Osteoblast (primary cell): ENCODE measurements at regions not wholly inside any gene's neighbourhood (a gene's known extent, or its start where the extent isn't known, plus 50 kb on each side); places are given as distances from the start of the nearest gene placed in this dataset.
A peak's percentile ranks its signal among the peaks of the same experiment; 100 is the strongest.

Experiments
- DNase-seq: peaks from one replicate; pipeline ENCODE4 v3.0.0; 2011; ENCODE audit warnings: low spot score, mixed read lengths; ENCODE audit not compliant: insufficient read length; ENCODE audit errors: missing footprints
- H2AFZ ChIP-seq: 2 replicates; pipeline ENCODE4 v1.6.0; 2011; ENCODE audit warnings: mild to moderate bottlenecking, low read length
- H3K27ac ChIP-seq: 2 replicates; pipeline ENCODE4 v1.5.1; 2011; ENCODE audit warnings: mild to moderate bottlenecking, low read depth, low read length, moderate library complexity
- H3K27me3 ChIP-seq: 2 replicates; pipeline ENCODE4 v1.6.0; 2012; ENCODE audit warnings: mild to moderate bottlenecking, control low read depth, inconsistent platforms, low read length, moderate library complexity; ENCODE audit not compliant: insufficient read depth
- H3K36me3 ChIP-seq: 2 replicates; pipeline ENCODE4 v1.5.1; 2011; ENCODE audit warnings: mild to moderate bottlenecking, low read length, control low read depth, moderate library complexity; ENCODE audit not compliant: insufficient read depth
- H3K4me1 ChIP-seq: 2 replicates; pipeline ENCODE4 v1.5.1; 2011; ENCODE audit warnings: mild to moderate bottlenecking, low read length, control low read depth, moderate library complexity; ENCODE audit not compliant: insufficient read depth
- H3K4me2 ChIP-seq: 2 replicates; pipeline ENCODE4 v1.6.0; 2011; ENCODE audit warnings: mild to moderate bottlenecking, low read length; ENCODE audit not compliant: insufficient read depth
- H3K4me3 ChIP-seq: fragments of 200-600 bp; sonication (generic); 3 replicates; pipeline ENCODE4 v1.5.1; 2012; ENCODE audit warnings: mild to moderate bottlenecking, low read length, inconsistent platforms; ENCODE audit not compliant: insufficient read depth
- H3K79me2 ChIP-seq: 2 replicates; pipeline ENCODE4 v1.6.0; 2012; ENCODE audit warnings: mild to moderate bottlenecking, low read length, control low read depth, inconsistent platforms; ENCODE audit not compliant: insufficient read depth
- H3K9me3 ChIP-seq: 2 replicates; pipeline ENCODE4 v1.5.1; 2011; ENCODE audit warnings: low read depth, low read length, control low read depth
- H4K20me1 ChIP-seq: 2 replicates; pipeline ENCODE4 v1.6.0; 2012; ENCODE audit warnings: mild to moderate bottlenecking, low read length, control low read depth; ENCODE audit not compliant: insufficient read depth
- TF ChIP-seq, protein P1 (sequence below): IDR thresholded peaks from 2 replicates; pipeline ENCODE4 v1.5.1; 2011; ENCODE audit warnings: mild to moderate bottlenecking, low read depth, low read length, moderate library complexity; ENCODE audit errors: extremely low read depth

- H2AFZ ChIP-seq: no peak overlapping the region
- no peaks in the 10 kb centered on the region for H3K79me2 ChIP-seq
- H3K4me2 ChIP-seq: peak overlapping the region; percentile 21
- H3K4me3 ChIP-seq: no peak overlapping the region
- H3K4me1 ChIP-seq: peaks cover 56% of the 10 kb centered on the region
- H3K27ac ChIP-seq: peak overlapping the region; percentile 69
- no peaks in the 10 kb centered on the region for H3K27me3 ChIP-seq
- TF ChIP-seq, protein P1, sequence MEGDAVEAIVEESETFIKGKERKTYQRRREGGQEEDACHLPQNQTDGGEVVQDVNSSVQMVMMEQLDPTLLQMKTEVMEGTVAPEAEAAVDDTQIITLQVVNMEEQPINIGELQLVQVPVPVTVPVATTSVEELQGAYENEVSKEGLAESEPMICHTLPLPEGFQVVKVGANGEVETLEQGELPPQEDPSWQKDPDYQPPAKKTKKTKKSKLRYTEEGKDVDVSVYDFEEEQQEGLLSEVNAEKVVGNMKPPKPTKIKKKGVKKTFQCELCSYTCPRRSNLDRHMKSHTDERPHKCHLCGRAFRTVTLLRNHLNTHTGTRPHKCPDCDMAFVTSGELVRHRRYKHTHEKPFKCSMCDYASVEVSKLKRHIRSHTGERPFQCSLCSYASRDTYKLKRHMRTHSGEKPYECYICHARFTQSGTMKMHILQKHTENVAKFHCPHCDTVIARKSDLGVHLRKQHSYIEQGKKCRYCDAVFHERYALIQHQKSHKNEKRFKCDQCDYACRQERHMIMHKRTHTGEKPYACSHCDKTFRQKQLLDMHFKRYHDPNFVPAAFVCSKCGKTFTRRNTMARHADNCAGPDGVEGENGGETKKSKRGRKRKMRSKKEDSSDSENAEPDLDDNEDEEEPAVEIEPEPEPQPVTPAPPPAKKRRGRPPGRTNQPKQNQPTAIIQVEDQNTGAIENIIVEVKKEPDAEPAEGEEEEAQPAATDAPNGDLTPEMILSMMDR: no peak
- H4K20me1 ChIP-seq: no peaks in the 10 kb centered on the region
- H3K36me3 ChIP-seq: no peaks in the 10 kb centered on the region
- no peak for DNase-seq
- no peaks in the 10 kb centered on the region for H3K9me3 ChIP-seq
Measured at GRCh38 chr11:27238811-27239210, 124.2 kb downstream of the CCDC34 start.

DNA sequence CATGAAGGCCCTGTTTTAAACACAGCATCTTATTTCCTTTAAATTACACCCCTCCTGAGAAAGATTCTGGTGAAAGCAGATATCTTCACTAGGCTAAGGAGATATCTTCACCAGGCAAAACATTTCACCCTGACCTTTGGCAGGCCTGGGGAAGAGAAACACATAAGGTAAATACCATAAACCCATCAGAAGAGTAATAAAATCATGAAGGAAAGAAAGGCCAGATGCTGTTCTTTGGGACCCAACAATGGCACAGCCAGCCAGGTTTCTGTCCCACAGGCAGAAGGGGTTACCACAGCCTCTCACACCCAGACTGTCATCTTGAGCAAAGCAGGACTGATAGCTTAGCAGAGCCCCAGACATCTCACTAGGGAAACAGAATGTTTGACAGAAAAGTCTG, 125.4 kb downstream of the CCDC34 start:
- Histone ChIP-seq H3K9me3 (no peaks in the 10 kb centered on the region), H2AFZ (peak overlapping the region; percentile 18), H3K79me2 (no peaks in the 10 kb centered on the region), H4K20me1 (no peaks in the 10 kb centered on the region), H3K4me2 (no peak overlapping the region), H3K27me3 (no peaks in the 10 kb centered on the region), H3K36me3 (no peaks in the 10 kb centered on the region), H3K4me1 (peaks cover 60% of the 10 kb centered on the region), H3K4me3 (no peak overlapping the region), H3K27ac (no peak overlapping the region)
- TF ChIP-seq, protein P1: no peak
- DNase-seq: no peak

DNA sequence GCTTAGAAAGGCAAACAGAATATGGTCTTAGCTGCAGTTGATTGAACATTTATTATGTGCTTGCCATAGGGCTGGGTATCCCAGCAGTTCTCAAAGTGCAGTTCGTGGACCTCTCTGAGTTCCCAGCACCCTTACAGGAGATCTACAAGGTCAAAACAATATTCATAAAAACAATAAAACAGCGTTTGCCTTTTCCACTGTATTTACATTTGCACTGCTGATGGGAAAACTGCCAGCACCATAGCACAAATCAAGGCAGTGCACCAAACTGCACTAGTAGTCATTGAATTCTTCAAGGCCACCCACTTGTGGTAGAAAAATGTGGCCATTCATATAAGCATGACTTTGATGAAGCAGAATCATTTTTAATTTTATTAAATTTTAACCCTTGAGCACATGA, 128.1 kb downstream of the CCDC34 start:
- H3K79me2 ChIP-seq: no peaks in the 10 kb centered on the region
- no peaks in the 10 kb centered on the region for H3K36me3 ChIP-seq
- no peak for DNase-seq
- no peaks in the 10 kb centered on the region for H3K9me3 ChIP-seq
- H4K20me1 ChIP-seq: no peaks in the 10 kb centered on the region
- H2AFZ ChIP-seq: no peak overlapping the region
- H3K27me3 ChIP-seq: no peaks in the 10 kb centered on the region
- no peak overlapping the region for H3K4me3 ChIP-seq
- H3K4me1 ChIP-seq: peaks cover 63% of the 10 kb centered on the region
- H3K4me2 ChIP-seq: peak overlapping the region; percentile 46
- peak overlapping the region; percentile 100 for H3K27ac ChIP-seq
- TF ChIP-seq, protein P1: no peak

- Histone ChIP-seq H2AFZ (no peak overlapping the region), H3K27me3 (no peaks in the 10 kb centered on the region), H3K36me3 (no peaks in the 10 kb centered on the region), H3K79me2 (no peaks in the 10 kb centered on the region), H3K9me3 (no peaks in the 10 kb centered on the region), H3K4me2 (peak overlapping the region; percentile 86), H3K4me1 (peaks cover 61% of the 10 kb centered on the region), H3K4me3 (peak overlapping the region; percentile 48), H3K27ac (peak overlapping the region; percentile 100), H4K20me1 (no peaks in the 10 kb centered on the region)
- peak; percentile 87 for DNase-seq
- TF ChIP-seq, protein P1: no peak
Measured at GRCh38 chr11:27234043-27234668, 128.9 kb downstream of the CCDC34 start.
